ENCODE measurements at regions not wholly inside any gene's neighbourhood (a gene's known extent, or its start where the extent isn't known, plus 50 kb on each side); places are given as distances from the start of the nearest gene placed in this dataset.

GRCh38 chr1:163785868-163786405 lies 464.2 kb downstream of the NUF2 start:
- TF ChIP-seq POLR2A (IDR thresholded peaks at IDR 0.05) = no peak
- TF ChIP-seq, protein P1, sequence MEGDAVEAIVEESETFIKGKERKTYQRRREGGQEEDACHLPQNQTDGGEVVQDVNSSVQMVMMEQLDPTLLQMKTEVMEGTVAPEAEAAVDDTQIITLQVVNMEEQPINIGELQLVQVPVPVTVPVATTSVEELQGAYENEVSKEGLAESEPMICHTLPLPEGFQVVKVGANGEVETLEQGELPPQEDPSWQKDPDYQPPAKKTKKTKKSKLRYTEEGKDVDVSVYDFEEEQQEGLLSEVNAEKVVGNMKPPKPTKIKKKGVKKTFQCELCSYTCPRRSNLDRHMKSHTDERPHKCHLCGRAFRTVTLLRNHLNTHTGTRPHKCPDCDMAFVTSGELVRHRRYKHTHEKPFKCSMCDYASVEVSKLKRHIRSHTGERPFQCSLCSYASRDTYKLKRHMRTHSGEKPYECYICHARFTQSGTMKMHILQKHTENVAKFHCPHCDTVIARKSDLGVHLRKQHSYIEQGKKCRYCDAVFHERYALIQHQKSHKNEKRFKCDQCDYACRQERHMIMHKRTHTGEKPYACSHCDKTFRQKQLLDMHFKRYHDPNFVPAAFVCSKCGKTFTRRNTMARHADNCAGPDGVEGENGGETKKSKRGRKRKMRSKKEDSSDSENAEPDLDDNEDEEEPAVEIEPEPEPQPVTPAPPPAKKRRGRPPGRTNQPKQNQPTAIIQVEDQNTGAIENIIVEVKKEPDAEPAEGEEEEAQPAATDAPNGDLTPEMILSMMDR (IDR thresholded peaks at IDR 0.05) = no peak
